A549 (cell line): ENCODE measurements at regions not wholly inside any gene's neighbourhood (a gene's known extent, or its start where the extent isn't known, plus 50 kb on each side); places are given as distances from the start of the nearest gene placed in this dataset.

Experiments
- ATAC-seq, 2 experiments: fragments of 200-7000 bp in 1 of 2; fragments of >200 bp in 1 of 2; cut with Nextera tagmentation in 1 of 2; cut with Tn5 transposase in 1 of 2; 3 replicates each; pipeline versions ENCODE4 v1.8.0 to v1.9.1; 2018 to 2020; ENCODE audit warnings: mild to moderate bottlenecking in 1 of 2, moderate library complexity in 1 of 2
- CTCF ChIA-PET: fragments of 300-600 bp; sonication (Branson Sonifier 250); formaldehyde crosslinking; extraction: SDS; loops from one replicate; lab custom pipeline; 2021; ENCODE audit warnings: antibody characterized with exemption, inconsistent platforms; lab: Yijun Ruan, JAX
- POLR2A ChIA-PET: fragments of 350-600 bp; formaldehyde crosslinking; extraction: SDS; loops from one replicate; lab custom pipeline; 2021; ENCODE audit warnings: antibody characterized with exemption, inconsistent platforms; lab: Yijun Ruan, JAX
- DNase-seq, 2 experiments: peaks; one replicate each; pipeline versions ENCODE4 v3.0.0 to v3.0.0-alpha.2; 2011 to 2016; ENCODE audit warnings: low read depth in 1 of 2, low spot score in 1 of 2
- FAIRE-seq: peaks from 2 replicates; lab custom pipeline; 2011; peaks lifted over from hg19 to GRCh38; lab: Jason Lieb, UNC
- H3K27ac ChIP-seq, 2 experiments: fragments of >200 bp; sonication (Bioruptor Twin); formaldehyde crosslinking; 3 replicates each; pipeline ENCODE4 v1.5.1; 2016 to 2017
- H3K4me1 ChIP-seq: fragments of >200 bp; sonication (Bioruptor Twin); formaldehyde crosslinking; 3 replicates; pipeline ENCODE4 v1.6.1; 2016
- H3K4me2 ChIP-seq: fragments of >200 bp; sonication (Bioruptor Twin); formaldehyde crosslinking; 3 replicates; pipeline ENCODE4 v1.6.1; 2016
- H3K4me3 ChIP-seq: fragments of >200 bp; sonication (Bioruptor Twin); formaldehyde crosslinking; 3 replicates; pipeline ENCODE4 v1.5.1; 2016
- H3K9me3 ChIP-seq: fragments of >200 bp; sonication (Bioruptor Twin); formaldehyde crosslinking; 3 replicates; pipeline ENCODE4 v1.6.1; 2016
- ATOH8 ChIP-seq: fragments of 250-450 bp; sonication (Bioruptor Pico); IDR thresholded peaks from 2 replicates; pipeline ENCODE4 v1.5.0; 2020; ENCODE audit warnings: low read depth, mild to moderate bottlenecking, moderate library complexity
- BHLHE40 ChIP-seq: IDR thresholded peaks from 2 replicates; pipeline ENCODE4 v1.6.1; 2012; ENCODE audit warnings: low read depth, low read length, inconsistent platforms
- CEBPB ChIP-seq, 2 experiments: fragments of >200 bp in 1 of 2; sonication (Bioruptor Twin) in 1 of 2; formaldehyde crosslinking in 1 of 2; IDR thresholded peaks; 2 replicates each; pipeline ENCODE4 v1.6.1; 2012 to 2016
- E2F6 ChIP-seq: IDR thresholded peaks from 2 replicates; pipeline ENCODE4 v1.6.1; 2012; ENCODE audit warnings: low read depth, borderline replicate concordance
- EHMT2 ChIP-seq: fragments of 200-600 bp; sonication (generic); IDR thresholded peaks from 2 replicates; pipeline ENCODE4 v1.6.1; 2016; ENCODE audit warnings: antibody characterized with exemption, low read depth, mild to moderate bottlenecking, moderate library complexity
- ELK1 ChIP-seq: fragments of 150-350 bp; IDR thresholded peaks from 2 replicates; pipeline ENCODE4 v1.6.1; 2014; ENCODE audit warnings: low read depth, mild to moderate bottlenecking, low read length
- EP300 ChIP-seq, 2 experiments: fragments of >200 bp; sonication (Bioruptor Twin); formaldehyde crosslinking; IDR thresholded peaks; 2 replicates in 1 of 2; 3 replicates in 1 of 2; pipeline ENCODE4 v1.6.1; 2016 to 2017
- FOSB ChIP-seq: fragments of 250-450 bp; sonication (Bioruptor Pico); IDR thresholded peaks from 2 replicates; pipeline ENCODE4 v1.5.0; 2020; ENCODE audit warnings: mild to moderate bottlenecking, moderate library complexity
- FOXS1 ChIP-seq: fragments of 250-450 bp; sonication (Bioruptor Pico); IDR thresholded peaks from 2 replicates; pipeline ENCODE4 v1.5.0; 2020; ENCODE audit warnings: mild to moderate bottlenecking, moderate library complexity
- GATA3 ChIP-seq: IDR thresholded peaks from 2 replicates; pipeline ENCODE4 v1.6.1; 2012; ENCODE audit warnings: borderline replicate concordance
- HMGXB4 ChIP-seq: fragments of 250-450 bp; sonication (Bioruptor Pico); IDR thresholded peaks from 2 replicates; pipeline ENCODE4 v1.5.0; 2021; ENCODE audit warnings: mild to moderate bottlenecking, moderate library complexity, borderline replicate concordance
- HOXB13 ChIP-seq: fragments of 250-450 bp; sonication (Bioruptor Pico); IDR thresholded peaks from 2 replicates; pipeline ENCODE4 v1.5.0; 2020; ENCODE audit warnings: low read depth, mild to moderate bottlenecking, moderate library complexity
- HOXB5 ChIP-seq: fragments of 250-450 bp; sonication (Bioruptor Pico); IDR thresholded peaks from 2 replicates; pipeline ENCODE4 v1.5.0; 2020; ENCODE audit warnings: mild to moderate bottlenecking, moderate library complexity
- KDM1A ChIP-seq: fragments of 200-600 bp; sonication (generic); IDR thresholded peaks from 2 replicates; pipeline ENCODE4 v1.6.1; 2016; ENCODE audit warnings: low read depth, mild to moderate bottlenecking
- MAFK ChIP-seq: fragments of 450-650 bp; IDR thresholded peaks from 2 replicates; pipeline ENCODE4 v1.6.1; 2014; ENCODE audit not compliant: partially characterized antibody
- MAZ ChIP-seq: fragments of 150-350 bp; IDR thresholded peaks from 2 replicates; pipeline ENCODE4 v1.6.1; 2014; ENCODE audit warnings: antibody characterized with exemption, low read depth, low read length, borderline replicate concordance
- POLR2AphosphoS2 ChIP-seq: conservative IDR thresholded peaks from 2 replicates; pipeline ENCODE4 v1.6.1; 2012; ENCODE audit warnings: low read length, improper control_type of control experiment, inconsistent platforms
- RARB ChIP-seq: fragments of 250-450 bp; sonication (Bioruptor Pico); IDR thresholded peaks from 2 replicates; pipeline ENCODE4 v1.8.0; 2021; ENCODE audit warnings: mild to moderate bottlenecking, moderate library complexity
- RCOR1 ChIP-seq: fragments of 150-350 bp; IDR thresholded peaks from 2 replicates; pipeline ENCODE4 v1.6.1; 2014; ENCODE audit warnings: antibody characterized with exemption, low read length, low read depth
- RFX5 ChIP-seq: fragments of 450-650 bp; IDR thresholded peaks from 2 replicates; pipeline ENCODE4 v1.7.1; 2014; ENCODE audit warnings: antibody characterized with exemption, mild to moderate bottlenecking, moderate library complexity
- RNF2 ChIP-seq: fragments of 200-600 bp; sonication (generic); IDR thresholded peaks from 2 replicates; pipeline ENCODE4 v1.6.1; 2016; ENCODE audit warnings: low read depth, mild to moderate bottlenecking, antibody characterized with exemption, moderate library complexity, borderline replicate concordance
- SREBF2 ChIP-seq: fragments of 450-650 bp; IDR thresholded peaks from 2 replicates; pipeline ENCODE4 v1.6.1; 2014; ENCODE audit warnings: mild to moderate bottlenecking, moderate library complexity
- TFCP2L1 ChIP-seq: fragments of 250-450 bp; sonication (Bioruptor Pico); IDR thresholded peaks from 2 replicates; pipeline ENCODE4 v1.5.0; 2021; ENCODE audit warnings: mild to moderate bottlenecking
- USF2 ChIP-seq: fragments of 450-650 bp; IDR thresholded peaks from 2 replicates; pipeline ENCODE4 v1.6.1; 2014; ENCODE audit warnings: antibody characterized with exemption
- ZC3H11A ChIP-seq: fragments of 450-650 bp; IDR thresholded peaks from 2 replicates; pipeline ENCODE4 v1.6.1; 2014; ENCODE audit warnings: antibody characterized with exemption, mild to moderate bottlenecking
- WGBS: methylation state at CpG from one replicate; pipeline ENCODE4 v1.1.6; 2017; ENCODE audit errors: missing lambda C conversion rate; 5-methylcytosine and 5-hydroxymethylcytosine counted together

GRCh38 chr2:65499216-65499615 is 66.8 kb upstream of the SPRED2 start:
- no peak overlapping the region for H3K27ac ChIP-seq
- CTCF ChIA-PET, result no interaction called here
- H3K4me2 ChIP-seq, result no peak overlapping the region
- no peaks in the 10 kb centered on the region for H3K9me3 ChIP-seq
- no peak for DNase-seq
- WGBS, result 68% methylated on average over 6 of the region's 6 CpGs
- TF ChIP-seq SREBF2 (no peak), TFCP2L1 (CRISPR knock-in tag) (no peak), E2F6 (no peak), RCOR1 (no peak), ZC3H11A (no peak), MAZ (no peak), FOSB (CRISPR knock-in tag) (no peak), KDM1A (no peak), HOXB13 (CRISPR knock-in tag) (no peak), HMGXB4 (CRISPR knock-in tag) (no peak), USF2 (no peak), MAFK (no peak), POLR2AphosphoS2 (no peak), HOXB5 (CRISPR knock-in tag) (no peak), ATOH8 (CRISPR knock-in tag) (no peak), RNF2 (no peak), ELK1 (no peak)
- TF ChIP-seq, all 56 proteins: peak for 0
- FAIRE-seq, result no peak
- Histone ChIP-seq H3K4me3 (no peak overlapping the region), H3K4me1 (no peaks in the 10 kb centered on the region)
- POLR2A ChIA-PET, result no interaction called here
- 0 out of 6 replicates have a peak, but pooled peaks of 1 of the 2 experiments have one; percentile 31 for ATAC-seq

GRCh38 chr2:65498396-65498795 is 66.0 kb upstream of the SPRED2 start:
- DNase-seq (no peak), FAIRE-seq (no peak), ATAC-seq (no peak)
- Histone ChIP-seq H3K4me1 (no peaks in the 10 kb centered on the region), H3K9me3 (no peaks in the 10 kb centered on the region), H3K27ac (no peak overlapping the region), H3K4me2 (no peak overlapping the region), H3K4me3 (no peak overlapping the region)
- ChIA-PET CTCF (interaction anchor here (0.5 to 0.6 kb wide), 2 partner anchors 15 to 122 kb away, joined by 3 read pairs; no protein-coding TSS in a partner anchor), POLR2A (no interaction called here)
- TF ChIP-seq FOSB (CRISPR knock-in tag) (no peak), FOXS1 (no peak), BHLHE40 (no peak), GATA3 (no peak), RARB (CRISPR knock-in tag) (no peak), EHMT2 (no peak), CEBPB (IDR thresholded peaks at IDR 0.05) (no peak), RFX5 (no peak), ATOH8 (CRISPR knock-in tag) (no peak), EP300 (IDR thresholded peaks at IDR 0.05) (no peak)
- WGBS, result 46% methylated on average over 4 of the region's 4 CpGs
